Prostate gland (tissue), 2 donors: ENCODE measurements at regions not wholly inside any gene's neighbourhood (a gene's known extent, or its start where the extent isn't known, plus 50 kb on each side); places are given as distances from the start of the nearest gene placed in this dataset.

Experiments
- DNase-seq: peaks from one replicate; pipeline ENCODE4 v3.0.0-alpha.2; 2019; ENCODE audit warnings: low spot score
- H3K27ac ChIP-seq, 2 donors: fragments of 200-600 bp; sonication (generic); 2 replicates each; pipeline ENCODE4 v1.5.1; 2017 to 2019
- H3K27me3 ChIP-seq: fragments of 200-600 bp; sonication (generic); replicated peaks from 2 replicates; pipeline ENCODE4 v1.5.1; 2019; ENCODE audit not compliant: insufficient read depth
- H3K36me3 ChIP-seq, 2 donors: fragments of 200-600 bp; sonication (generic); 1 replicate in 1 of 2; 2 replicates in 1 of 2; pipeline versions ENCODE4 v1.5.1 to v1.8.1; 2017 to 2019
- H3K4me1 ChIP-seq: fragments of 200-600 bp; sonication (generic); replicated peaks from 2 replicates; pipeline ENCODE4 v1.5.1; 2019
- H3K4me3 ChIP-seq, 2 donors: fragments of 200-600 bp; sonication (generic); 2 replicates each; pipeline ENCODE4 v1.5.1; 2017 to 2019
- H3K9me3 ChIP-seq: fragments of 200-600 bp; sonication (generic); 2 replicates; pipeline ENCODE4 v1.5.1; 2017
- POLR2A ChIP-seq: fragments of 450-650 bp; IDR thresholded peaks from one replicate; pipeline ENCODE4 v1.6.1; 2016; ENCODE audit warnings: antibody characterized with exemption, mild to moderate bottlenecking
- POLR2AphosphoS5 ChIP-seq: sonication (generic); formaldehyde crosslinking; IDR thresholded peaks from one replicate; pipeline ENCODE4 v1.6.1; 2017; ENCODE audit warnings: antibody characterized with exemption
- WGBS: methylation state at CpG from one replicate; pipeline ENCODE4 v1.1.5; 2018; 5-methylcytosine and 5-hydroxymethylcytosine counted together
- intact Hi-C: fragments of 100-400 bp; cut with DNase I; formaldehyde crosslinking; loops from one replicate; pipeline ENCODE4 v1.14.2; 2022
- TF ChIP-seq, protein P1 (sequence below), 4 experiments: fragments of 200-600 bp in 2 of 4; fragments of 450-650 bp in 2 of 4; sonication (generic) in 2 of 4; IDR thresholded peaks; 1 replicate in 3 of 4; 2 replicates in 1 of 4; pipeline ENCODE4 v1.5.1; 2016 to 2019; ENCODE audit warnings: antibody characterized with exemption in 4 of 4, mild to moderate bottlenecking in 2 of 4, moderate library complexity in 2 of 4

DNA sequence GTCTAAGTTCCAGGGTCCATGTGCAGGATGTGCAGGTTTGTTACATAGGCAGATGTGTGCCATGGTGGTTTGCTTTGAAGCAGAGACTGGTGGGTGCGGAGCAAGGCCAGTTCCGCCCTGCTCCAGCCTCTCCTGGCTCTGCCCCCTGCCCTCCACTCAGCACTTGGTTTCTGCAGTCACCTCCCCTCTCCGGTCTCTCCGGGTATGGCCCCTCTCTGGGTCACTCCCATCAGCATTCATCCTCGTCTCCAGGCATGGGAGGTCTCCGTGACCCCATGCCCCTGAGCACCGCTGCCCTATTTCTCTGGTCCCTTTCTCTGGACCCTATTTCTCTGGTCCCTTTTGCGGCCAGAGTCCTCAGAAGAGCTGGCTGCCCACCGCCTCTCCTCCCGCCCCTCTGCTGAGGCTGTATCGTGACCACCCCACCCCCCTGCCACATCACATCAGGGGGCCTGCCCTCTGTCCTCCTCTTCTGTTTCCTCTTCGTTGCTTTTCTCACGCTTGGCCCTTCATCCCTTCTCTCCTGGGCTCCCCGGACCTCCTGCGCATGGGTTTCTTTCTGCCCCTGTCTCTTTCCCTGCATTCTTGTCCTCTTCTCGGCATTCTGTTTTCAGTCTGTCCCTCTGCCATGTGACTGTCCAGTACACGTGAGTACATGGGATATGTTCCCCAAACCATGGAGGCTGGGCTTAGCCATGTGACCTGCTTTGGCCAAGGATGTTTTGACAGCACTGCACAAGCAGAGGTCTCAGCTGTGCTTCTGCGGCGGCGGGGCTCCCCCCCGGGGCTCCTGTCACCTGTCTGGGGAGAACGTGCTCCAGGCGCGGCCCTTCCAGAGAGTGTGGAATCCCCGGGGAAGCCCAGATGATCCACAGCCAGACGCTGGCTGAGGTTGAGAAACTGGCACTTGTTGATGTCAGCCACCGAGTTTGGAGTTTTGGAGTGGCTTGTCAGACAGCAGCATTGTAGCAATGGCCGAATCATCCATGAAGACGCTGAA lies 54.4 kb upstream of the C1orf174 start:
- TF ChIP-seq POLR2A: no peak
- TF ChIP-seq, protein P1, sequence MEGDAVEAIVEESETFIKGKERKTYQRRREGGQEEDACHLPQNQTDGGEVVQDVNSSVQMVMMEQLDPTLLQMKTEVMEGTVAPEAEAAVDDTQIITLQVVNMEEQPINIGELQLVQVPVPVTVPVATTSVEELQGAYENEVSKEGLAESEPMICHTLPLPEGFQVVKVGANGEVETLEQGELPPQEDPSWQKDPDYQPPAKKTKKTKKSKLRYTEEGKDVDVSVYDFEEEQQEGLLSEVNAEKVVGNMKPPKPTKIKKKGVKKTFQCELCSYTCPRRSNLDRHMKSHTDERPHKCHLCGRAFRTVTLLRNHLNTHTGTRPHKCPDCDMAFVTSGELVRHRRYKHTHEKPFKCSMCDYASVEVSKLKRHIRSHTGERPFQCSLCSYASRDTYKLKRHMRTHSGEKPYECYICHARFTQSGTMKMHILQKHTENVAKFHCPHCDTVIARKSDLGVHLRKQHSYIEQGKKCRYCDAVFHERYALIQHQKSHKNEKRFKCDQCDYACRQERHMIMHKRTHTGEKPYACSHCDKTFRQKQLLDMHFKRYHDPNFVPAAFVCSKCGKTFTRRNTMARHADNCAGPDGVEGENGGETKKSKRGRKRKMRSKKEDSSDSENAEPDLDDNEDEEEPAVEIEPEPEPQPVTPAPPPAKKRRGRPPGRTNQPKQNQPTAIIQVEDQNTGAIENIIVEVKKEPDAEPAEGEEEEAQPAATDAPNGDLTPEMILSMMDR (IDR thresholded peaks at IDR 0.05): no peak
- H3K27ac ChIP-seq: no peak overlapping the region
- no peak overlapping the region for H3K4me3 ChIP-seq
- no peaks in the 10 kb centered on the region for H3K9me3 ChIP-seq
- WGBS: 40% methylated on average over 29 of the region's 29 CpGs
- intact Hi-C loops: no loop called here
- DNase-seq: no peak
- H3K4me1 ChIP-seq: no peaks in the 10 kb centered on the region
- H3K36me3 ChIP-seq: no peaks in the 10 kb centered on the region
- H3K27me3 ChIP-seq: no peaks in the 10 kb centered on the region

DNA sequence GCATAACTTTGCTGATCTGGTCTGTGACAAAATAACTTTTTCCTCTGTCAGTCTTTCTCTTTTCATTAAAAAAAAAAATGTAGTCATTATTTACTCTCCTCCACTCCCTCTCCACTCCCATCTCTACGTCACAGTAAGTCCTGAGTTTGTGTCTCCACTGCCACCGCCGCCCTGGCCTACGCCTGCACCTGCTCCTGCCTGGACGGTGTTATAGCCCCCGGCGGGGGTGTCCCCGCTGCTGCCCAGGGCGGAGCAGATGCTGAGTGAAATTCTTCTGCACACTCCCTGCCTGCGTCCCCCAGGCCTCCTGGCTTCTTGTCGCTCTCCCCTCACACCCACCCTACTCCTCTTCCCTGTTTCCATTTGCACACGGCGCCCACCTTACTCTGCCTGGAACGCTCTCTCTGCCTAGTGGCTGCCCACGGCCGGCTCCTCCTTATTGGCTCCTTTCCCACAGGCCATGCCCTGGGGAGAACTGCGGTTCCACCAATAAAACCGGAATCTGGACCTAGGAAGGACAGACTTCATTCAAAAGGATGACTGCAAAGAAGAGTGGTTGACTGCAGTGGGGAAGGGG lies 55.2 kb upstream of the C1orf174 start:
- H3K27me3 ChIP-seq: no peaks in the 10 kb centered on the region

DNA sequence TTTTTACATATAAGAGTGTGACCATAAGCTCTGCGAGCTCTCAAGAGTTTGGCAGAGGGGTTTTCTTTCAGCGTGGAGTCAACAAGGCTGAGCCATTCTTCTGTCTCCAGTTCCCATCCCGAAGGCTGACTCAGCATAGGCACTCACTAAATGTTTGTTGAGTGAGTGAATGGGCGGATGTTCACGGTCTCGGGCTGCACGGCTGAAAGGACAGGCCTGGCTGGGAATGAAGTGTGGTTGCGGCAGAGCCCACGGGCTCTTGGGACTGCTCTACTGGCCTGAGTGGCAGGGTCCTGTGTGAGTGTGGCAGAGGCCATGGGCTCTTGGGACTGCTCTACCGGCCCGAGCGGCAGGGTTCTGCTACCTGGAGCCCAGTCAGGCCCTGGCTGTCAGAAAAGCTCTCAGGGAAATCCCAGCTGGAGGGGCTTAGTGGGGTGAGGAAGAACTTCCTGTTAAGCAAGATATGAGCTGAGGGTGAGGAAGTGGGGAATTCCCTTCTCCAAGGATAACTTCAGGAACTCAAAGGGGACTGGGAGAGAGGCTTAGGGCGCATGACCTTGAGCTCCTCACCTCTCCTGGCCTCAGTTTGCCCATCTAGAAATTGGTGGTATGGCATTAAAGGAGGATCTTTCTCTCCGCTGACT lies 56.6 kb upstream of the C1orf174 start:
- Histone ChIP-seq H3K4me3 (no peak overlapping the region), H3K27ac (no peak overlapping the region), H3K9me3 (no peaks in the 10 kb centered on the region), H3K27me3 (no peaks in the 10 kb centered on the region), H3K36me3 (no peaks in the 10 kb centered on the region), H3K4me1 (no peaks in the 10 kb centered on the region)
- no peak for DNase-seq
- TF ChIP-seq POLR2AphosphoS5: no peak
- TF ChIP-seq, protein P1 (IDR thresholded peaks at IDR 0.05): no peak
- TF ChIP-seq POLR2A: no peak
- 78% methylated on average over 14 of the region's 14 CpGs for WGBS
- intact Hi-C loops: no loop called here

More for the DNA sequence above, 55.2 kb upstream of the C1orf174 start:
- H3K27ac ChIP-seq: no peak overlapping the region
- TF ChIP-seq POLR2AphosphoS5: no peak
- TF ChIP-seq, protein P1 (IDR thresholded peaks at IDR 0.05): no peak
- no peak for TF ChIP-seq POLR2A
- no peak for DNase-seq
- H3K4me3 ChIP-seq: no peak overlapping the region
- H3K9me3 ChIP-seq: no peaks in the 10 kb centered on the region
- intact Hi-C loops: no loop called here
- H3K36me3 ChIP-seq: no peaks in the 10 kb centered on the region
- no peaks in the 10 kb centered on the region for H3K4me1 ChIP-seq
- WGBS: 61% methylated on average over 18 of the region's 18 CpGs

DNA sequence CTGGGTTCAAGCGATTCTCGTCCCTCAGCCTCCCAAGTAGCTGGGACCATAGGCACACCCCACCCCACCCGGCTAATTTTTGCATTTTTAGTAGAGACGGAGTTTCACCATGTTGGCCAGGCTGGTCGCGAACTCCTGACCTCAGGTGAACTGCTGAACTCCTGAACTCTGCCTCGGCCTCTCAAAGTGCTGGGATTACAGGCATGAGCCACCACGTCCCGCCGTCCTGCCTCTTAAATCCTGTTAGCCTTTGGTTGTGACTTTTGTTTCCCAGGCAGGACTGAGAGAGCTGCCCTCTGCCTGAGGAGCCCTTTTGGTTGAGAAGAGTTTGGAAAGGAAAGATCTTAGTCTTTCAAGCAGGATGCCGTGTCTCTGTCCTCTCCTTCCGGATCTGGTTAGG lies 59.3 kb upstream of the C1orf174 start:
- no peak overlapping the region for H3K4me3 ChIP-seq
- H3K27me3 ChIP-seq: no peaks in the 10 kb centered on the region
- no peak overlapping the region for H3K27ac ChIP-seq
- no peaks in the 10 kb centered on the region for H3K4me1 ChIP-seq
- TF ChIP-seq POLR2A (no peak), POLR2AphosphoS5 (no peak)
- TF ChIP-seq, protein P1 (IDR thresholded peaks at IDR 0.05): no peak
- no peaks in the 10 kb centered on the region for H3K36me3 ChIP-seq
- no peaks in the 10 kb centered on the region for H3K9me3 ChIP-seq
- intact Hi-C loops: no loop called here
- WGBS: 85% methylated on average over 12 of the region's 12 CpGs
- no peak for DNase-seq
